Loucy (cell line): ENCODE measurements at regions not wholly inside any gene's neighbourhood (a gene's known extent, or its start where the extent isn't known, plus 50 kb on each side); places are given as distances from the start of the nearest gene placed in this dataset.

Experiments
- H2AFZ ChIP-seq: fragments of 200-600 bp; sonication (generic); 2 replicates; pipeline ENCODE4 v1.6.0; 2016; ENCODE audit warnings: antibody characterized with exemption, mild to moderate bottlenecking, low read length, moderate library complexity
- H3F3A ChIP-seq: fragments of 200-600 bp; 2 replicates; pipeline ENCODE4 v1.6.0; 2016; ENCODE audit warnings: antibody characterized with exemption, low read depth, mild to moderate bottlenecking
- H3K27me3 ChIP-seq: fragments of 200-600 bp; sonication (generic); 2 replicates; pipeline ENCODE4 v1.6.1; 2014; ENCODE audit warnings: low read length, mild to moderate bottlenecking; ENCODE audit not compliant: insufficient read depth, poor library complexity, severe bottlenecking
- H3K36me3 ChIP-seq: fragments of 200-600 bp; sonication (generic); 2 replicates; pipeline ENCODE4 v1.6.1; 2016; ENCODE audit warnings: low read length; ENCODE audit not compliant: insufficient read depth
- H3K4me1 ChIP-seq: fragments of 200-600 bp; sonication (generic); 2 replicates; pipeline ENCODE4 v1.5.1; 2014; ENCODE audit warnings: low read length, mild to moderate bottlenecking; ENCODE audit not compliant: insufficient read depth, poor library complexity, severe bottlenecking
- H3K4me2 ChIP-seq: fragments of 200-600 bp; sonication (generic); 2 replicates; pipeline ENCODE4 v1.6.0; 2014; ENCODE audit warnings: antibody characterized with exemption, low read length, low read depth, mild to moderate bottlenecking; ENCODE audit not compliant: poor library complexity, severe bottlenecking
- H3K4me3 ChIP-seq: fragments of 200-600 bp; sonication (generic); 2 replicates; pipeline ENCODE4 v1.5.1; 2014; ENCODE audit warnings: low read length, mild to moderate bottlenecking, mixed read lengths; ENCODE audit not compliant: poor library complexity, severe bottlenecking
- H3K79me2 ChIP-seq: fragments of 200-600 bp; sonication (generic); 2 replicates; pipeline ENCODE4 v1.6.1; 2014; ENCODE audit warnings: low read length; ENCODE audit not compliant: insufficient read depth
- H3K9ac ChIP-seq: fragments of 200-600 bp; sonication (generic); 2 replicates; pipeline ENCODE4 v1.6.0; 2014; ENCODE audit warnings: mild to moderate bottlenecking, low read depth, low read length, moderate library complexity; ENCODE audit not compliant: poor library complexity, severe bottlenecking
- H3K9me2 ChIP-seq: fragments of 200-600 bp; sonication (generic); replicated peaks from 2 replicates; pipeline ENCODE4 v1.6.1; 2016; ENCODE audit warnings: low read depth, low read length, mixed read lengths
- H3K9me3 ChIP-seq: fragments of 200-600 bp; sonication (generic); 2 replicates; pipeline ENCODE4 v1.6.1; 2014; ENCODE audit warnings: mild to moderate bottlenecking, antibody characterized with exemption, low read length, low read depth; ENCODE audit not compliant: insufficient read depth
- H4K20me1 ChIP-seq: fragments of 200-600 bp; sonication (generic); 2 replicates; pipeline ENCODE4 v1.6.0; 2014; ENCODE audit warnings: antibody characterized with exemption, low read length, mild to moderate bottlenecking; ENCODE audit not compliant: insufficient read depth, poor library complexity, severe bottlenecking
- CTCF ChIP-seq: fragments of 200-600 bp; sonication (generic); conservative IDR thresholded peaks from 2 replicates; pipeline ENCODE4 v1.5.1; 2014; ENCODE audit warnings: mild to moderate bottlenecking, antibody characterized with exemption, low read length
- EZH2phosphoT487 ChIP-seq: fragments of 200-600 bp; IDR thresholded peaks from 2 replicates; pipeline ENCODE4 v1.6.1; 2018; ENCODE audit warnings: antibody characterized with exemption, mild to moderate bottlenecking, moderate library complexity, borderline replicate concordance

GRCh38 chr10:21423850-21424249, 101.6 kb downstream of the SKIDA1 start:
- H3K4me3 ChIP-seq, result no peak overlapping the region
- H3K27me3 ChIP-seq, result no peaks in the 10 kb centered on the region
- H3K36me3 ChIP-seq, result no peaks in the 10 kb centered on the region
- H3K4me2 ChIP-seq, result no peak overlapping the region
- no peak overlapping the region for H3K9ac ChIP-seq
- no peak overlapping the region for H2AFZ ChIP-seq
- H3F3A ChIP-seq, result no peaks in the 10 kb centered on the region
- H3K4me1 ChIP-seq, result no peaks in the 10 kb centered on the region
- no peaks in the 10 kb centered on the region for H4K20me1 ChIP-seq
- H3K9me3 ChIP-seq, result no peaks in the 10 kb centered on the region
- no peaks in the 10 kb centered on the region for H3K9me2 ChIP-seq
- TF ChIP-seq EZH2phosphoT487 (no peak), CTCF (no peak)
- H3K79me2 ChIP-seq, result no peaks in the 10 kb centered on the region

- Histone ChIP-seq H3K27me3 (no peaks in the 10 kb centered on the region), H3K9me2 (no peaks in the 10 kb centered on the region), H3K9ac (no peak overlapping the region), H3K36me3 (no peaks in the 10 kb centered on the region), H3F3A (no peaks in the 10 kb centered on the region), H3K4me1 (no peaks in the 10 kb centered on the region), H2AFZ (no peak overlapping the region), H3K4me2 (no peak overlapping the region), H3K79me2 (no peaks in the 10 kb centered on the region), H3K9me3 (no peaks in the 10 kb centered on the region), H4K20me1 (no peaks in the 10 kb centered on the region), H3K4me3 (no peak overlapping the region)
- TF ChIP-seq EZH2phosphoT487 (no peak), CTCF (no peak)
Measured at GRCh38 chr10:21423338-21423737, 102.1 kb downstream of the SKIDA1 start.

GRCh38 chr10:21421794-21422193, 103.7 kb downstream of the SKIDA1 start:
- no peak overlapping the region for H3K4me2 ChIP-seq

More at GRCh38 chr10:21421794-21422193, 103.7 kb downstream of the SKIDA1 start:
- H3K79me2 ChIP-seq, result no peaks in the 10 kb centered on the region
- TF ChIP-seq CTCF (no peak), EZH2phosphoT487 (no peak)
- H3K9me3 ChIP-seq, result no peaks in the 10 kb centered on the region
- H3K27me3 ChIP-seq, result no peaks in the 10 kb centered on the region
- H3F3A ChIP-seq, result no peaks in the 10 kb centered on the region
- H3K4me3 ChIP-seq, result no peak overlapping the region
- H3K4me1 ChIP-seq, result no peaks in the 10 kb centered on the region
- no peaks in the 10 kb centered on the region for H4K20me1 ChIP-seq
- no peak overlapping the region for H2AFZ ChIP-seq
- no peaks in the 10 kb centered on the region for H3K36me3 ChIP-seq
- no peak overlapping the region for H3K9ac ChIP-seq
- H3K9me2 ChIP-seq, result no peaks in the 10 kb centered on the region
